ENCODE measurements at regions not wholly inside any gene's neighbourhood (a gene's known extent, or its start where the extent isn't known, plus 50 kb on each side); places are given as distances from the start of the nearest gene placed in this dataset.
"Not testable (repeated sequence)": the region's sequence is repeated elsewhere in the genome, so short reads cannot be mapped to it uniquely, and the experiment has no call there.

- Histone ChIP-seq H3K4me3 (ENCODE audit: low read depth in 1 of 2, low read length in 2 of 2) (no peak overlapping the region), H3K9me3 (ENCODE audit: control insufficient read depth in 2 of 2, insufficient read depth in 1 of 2, low read depth in 1 of 2, low read length in 1 of 2) (no peaks in the 10 kb centered on the region), H3K27ac (ENCODE audit: low read depth in 2 of 2, low read length in 1 of 2) (no peak overlapping the region), H3K4me1 (ENCODE audit: control insufficient read depth in 2 of 2, insufficient read depth in 2 of 2, low read length in 1 of 2) (no peaks in the 10 kb centered on the region), H3K36me3 (ENCODE audit: control insufficient read depth in 2 of 2, insufficient read depth in 2 of 2, low read length in 1 of 2) (peaks cover 0 to 2% of the 10 kb centered on the region in 2 donors), H3K27me3 (ENCODE audit: control insufficient read depth in 1 of 2, insufficient read depth in 2 of 2, low read length in 2 of 2) (no peaks in the 10 kb centered on the region)
Observed at GRCh38 chr3:106447723-106448301, 579.0 kb upstream of the CBLB start.

GRCh38 chr3:106448372-106448966 lies 579.7 kb upstream of the CBLB start:
- not testable (repeated sequence) for H3K4me3 ChIP-seq (ENCODE audit: low read depth in 1 of 2, low read length in 2 of 2); H3K36me3 ChIP-seq (ENCODE audit: control insufficient read depth in 2 of 2, insufficient read depth in 2 of 2, low read length in 1 of 2); H3K9me3 ChIP-seq (ENCODE audit: control insufficient read depth in 2 of 2, insufficient read depth in 1 of 2, low read depth in 1 of 2, low read length in 1 of 2); H3K4me1 ChIP-seq (ENCODE audit: control insufficient read depth in 2 of 2, insufficient read depth in 2 of 2, low read length in 1 of 2); H3K27ac ChIP-seq (ENCODE audit: low read depth in 2 of 2, low read length in 1 of 2); H3K27me3 ChIP-seq (ENCODE audit: control insufficient read depth in 1 of 2, insufficient read depth in 2 of 2, low read length in 2 of 2)
- WGBS, 2 donors: 87 to 94% methylated on average over 3 of the region's 3 CpGs

DNA sequence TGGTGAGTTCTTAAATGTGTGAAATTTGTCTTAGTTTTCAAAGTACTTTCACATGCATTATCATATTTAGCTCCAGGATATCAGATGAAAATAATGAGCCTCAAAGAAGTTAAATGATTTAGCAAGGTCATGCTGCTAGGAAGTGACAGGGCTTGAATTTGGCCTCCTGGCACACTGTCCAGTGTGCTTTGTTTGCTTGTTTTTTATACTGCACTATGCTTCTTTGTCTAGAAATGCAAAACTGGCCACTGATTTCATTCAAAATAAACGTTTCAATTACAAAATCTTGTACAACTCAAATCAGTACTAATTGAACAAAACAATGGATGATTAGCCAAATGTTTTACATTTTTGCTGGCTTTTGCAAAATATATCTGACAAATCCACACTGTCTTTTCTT lies 583.3 kb upstream of the CBLB start:
- no peaks in the 10 kb centered on the region for H3K27me3 ChIP-seq (ENCODE audit: control insufficient read depth in 1 of 2, insufficient read depth in 2 of 2, low read length in 2 of 2)
- no peaks in the 10 kb centered on the region for H3K4me1 ChIP-seq (ENCODE audit: control insufficient read depth in 2 of 2, insufficient read depth in 2 of 2, low read length in 1 of 2)
- no peak overlapping the region for H3K4me3 ChIP-seq (ENCODE audit: low read depth in 1 of 2, low read length in 2 of 2)
- WGBS, 2 donors: 23 to 26% methylated on average over 1 of the region's 1 CpG
- no peaks in the 10 kb centered on the region for H3K9me3 ChIP-seq (ENCODE audit: control insufficient read depth in 2 of 2, insufficient read depth in 1 of 2, low read depth in 1 of 2, low read length in 1 of 2)
- H3K27ac ChIP-seq (ENCODE audit: low read depth in 2 of 2, low read length in 1 of 2): no peak overlapping the region
- no peaks in the 10 kb centered on the region for H3K36me3 ChIP-seq (ENCODE audit: control insufficient read depth in 2 of 2, insufficient read depth in 2 of 2, low read length in 1 of 2)

- 94 to 95% methylated on average over 4 of the region's 4 CpGs for WGBS, 2 donors
- no peaks in the 10 kb centered on the region for H3K9me3 ChIP-seq (ENCODE audit: control insufficient read depth in 2 of 2, insufficient read depth in 1 of 2, low read depth in 1 of 2, low read length in 1 of 2)
- H3K27ac ChIP-seq (ENCODE audit: low read depth in 2 of 2, low read length in 1 of 2): no peak overlapping the region
- H3K27me3 ChIP-seq (ENCODE audit: control insufficient read depth in 1 of 2, insufficient read depth in 2 of 2, low read length in 2 of 2): no peaks in the 10 kb centered on the region
- H3K36me3 ChIP-seq (ENCODE audit: control insufficient read depth in 2 of 2, insufficient read depth in 2 of 2, low read length in 1 of 2): no peaks in the 10 kb centered on the region
- no peak overlapping the region for H3K4me3 ChIP-seq (ENCODE audit: low read depth in 1 of 2, low read length in 2 of 2)
- H3K4me1 ChIP-seq (ENCODE audit: control insufficient read depth in 2 of 2, insufficient read depth in 2 of 2, low read length in 1 of 2): no peaks in the 10 kb centered on the region
Observed at GRCh38 chr3:106454497-106454896, 585.7 kb upstream of the CBLB start.

DNA sequence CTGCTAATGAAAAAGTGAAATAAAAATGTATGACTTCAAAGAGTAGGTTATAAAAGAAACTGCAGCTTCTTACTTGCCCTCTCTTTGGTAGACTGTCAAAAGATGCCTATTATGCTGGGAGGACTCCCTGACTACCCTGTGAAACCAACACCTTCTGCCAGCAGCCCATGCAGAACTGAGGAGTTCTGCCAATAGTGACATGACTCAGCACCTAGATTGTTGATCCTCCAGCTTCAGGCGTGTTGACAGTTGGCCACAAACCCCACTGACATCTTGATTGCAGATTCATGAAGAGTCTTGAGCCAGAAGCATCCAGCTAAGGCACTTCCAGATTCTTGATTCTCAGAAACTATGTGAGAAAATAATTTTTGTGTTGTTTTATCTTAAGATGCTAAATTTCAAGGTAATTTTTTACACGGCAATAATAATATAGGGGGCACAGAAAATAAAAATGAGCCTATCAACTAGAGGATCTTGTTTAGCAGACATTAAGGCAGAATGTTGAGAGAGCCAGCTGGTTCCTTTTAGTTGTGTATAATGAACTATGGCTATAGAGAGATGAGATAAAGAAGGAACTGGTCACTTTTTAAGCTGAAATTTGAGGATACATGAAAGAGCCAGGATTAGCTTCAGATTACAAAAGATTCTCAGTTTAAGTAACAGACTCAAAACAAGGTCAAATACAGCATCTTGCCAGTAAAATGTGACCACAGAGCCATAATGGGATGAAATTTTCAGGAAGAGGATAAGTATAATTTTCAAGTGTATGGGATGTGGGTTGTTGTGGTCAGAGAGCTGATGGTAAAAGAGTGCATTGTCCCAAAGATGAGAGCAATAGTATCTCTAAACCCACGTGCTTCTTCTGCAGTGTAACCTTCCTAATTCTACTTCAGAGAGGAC lies 588.7 kb upstream of the CBLB start:
- 42 to 52% methylated on average over 3 of the region's 3 CpGs for WGBS, 2 donors
- no peak overlapping the region for H3K4me3 ChIP-seq (ENCODE audit: low read depth in 1 of 2, low read length in 2 of 2)

DNA sequence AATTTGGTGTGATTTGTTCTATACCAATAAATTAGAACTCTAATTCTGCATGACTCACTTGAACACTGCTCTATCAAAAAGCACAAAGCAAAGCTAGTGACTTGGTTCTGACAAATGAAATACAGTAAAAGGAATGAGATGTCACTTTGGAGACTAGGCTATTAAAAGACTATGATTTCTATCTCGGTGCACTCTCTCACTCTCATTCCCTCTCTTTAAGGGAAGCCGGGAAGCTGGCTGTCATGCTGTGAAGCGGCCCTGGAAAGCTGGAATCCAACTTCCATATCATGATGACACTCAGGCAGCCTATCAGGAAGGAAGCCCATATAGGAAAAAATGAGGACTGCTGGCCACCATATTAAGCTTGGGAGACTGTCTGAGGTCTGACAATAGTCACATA lies 590.1 kb upstream of the CBLB start:
- no peak overlapping the region for H3K27ac ChIP-seq (ENCODE audit: low read depth in 2 of 2, low read length in 1 of 2)
- 86 to 91% methylated on average over 3 of the region's 3 CpGs for WGBS, 2 donors
- H3K9me3 ChIP-seq (ENCODE audit: control insufficient read depth in 2 of 2, insufficient read depth in 1 of 2, low read depth in 1 of 2, low read length in 1 of 2): no peaks in the 10 kb centered on the region
- no peaks in the 10 kb centered on the region for H3K27me3 ChIP-seq (ENCODE audit: control insufficient read depth in 1 of 2, insufficient read depth in 2 of 2, low read length in 2 of 2)
- H3K4me1 ChIP-seq (ENCODE audit: control insufficient read depth in 2 of 2, insufficient read depth in 2 of 2, low read length in 1 of 2): no peaks in the 10 kb centered on the region
- no peak overlapping the region for H3K4me3 ChIP-seq (ENCODE audit: low read depth in 1 of 2, low read length in 2 of 2)
- H3K36me3 ChIP-seq (ENCODE audit: control insufficient read depth in 2 of 2, insufficient read depth in 2 of 2, low read length in 1 of 2): no peaks in the 10 kb centered on the region

More for the DNA sequence above, 588.7 kb upstream of the CBLB start:
- no peak overlapping the region for H3K27ac ChIP-seq (ENCODE audit: low read depth in 2 of 2, low read length in 1 of 2)
- H3K9me3 ChIP-seq (ENCODE audit: control insufficient read depth in 2 of 2, insufficient read depth in 1 of 2, low read depth in 1 of 2, low read length in 1 of 2): no peaks in the 10 kb centered on the region
- H3K27me3 ChIP-seq (ENCODE audit: control insufficient read depth in 1 of 2, insufficient read depth in 2 of 2, low read length in 2 of 2): no peaks in the 10 kb centered on the region
- H3K36me3 ChIP-seq (ENCODE audit: control insufficient read depth in 2 of 2, insufficient read depth in 2 of 2, low read length in 1 of 2): no peaks in the 10 kb centered on the region
- no peaks in the 10 kb centered on the region for H3K4me1 ChIP-seq (ENCODE audit: control insufficient read depth in 2 of 2, insufficient read depth in 2 of 2, low read length in 1 of 2)

DNA sequence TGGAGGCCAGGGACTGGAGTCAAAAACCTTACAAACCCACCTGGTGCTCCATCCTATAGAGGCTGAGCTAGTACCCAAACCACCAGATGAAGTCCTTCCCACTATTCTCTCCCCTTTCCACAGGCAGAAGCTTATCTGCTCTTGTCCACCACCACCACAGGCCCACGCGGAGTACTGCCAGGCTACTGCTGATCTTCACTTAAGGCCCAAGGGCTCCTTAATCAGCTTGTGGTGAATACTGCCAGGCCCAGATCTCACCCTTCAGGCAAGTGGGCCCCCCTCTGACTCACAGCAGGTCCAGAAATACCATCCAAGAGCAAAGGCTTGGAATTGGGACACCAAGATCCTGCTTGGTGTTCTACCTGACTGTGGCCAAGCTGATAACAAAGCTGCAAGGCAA lies 598.1 kb upstream of the CBLB start:
- no peaks in the 10 kb centered on the region for H3K4me1 ChIP-seq (ENCODE audit: control insufficient read depth in 2 of 2, insufficient read depth in 2 of 2, low read length in 1 of 2)
- H3K27me3 ChIP-seq (ENCODE audit: control insufficient read depth in 1 of 2, insufficient read depth in 2 of 2, low read length in 2 of 2): no peaks in the 10 kb centered on the region
- no peaks in the 10 kb centered on the region for H3K36me3 ChIP-seq (ENCODE audit: control insufficient read depth in 2 of 2, insufficient read depth in 2 of 2, low read length in 1 of 2)
- H3K4me3 ChIP-seq (ENCODE audit: low read depth in 1 of 2, low read length in 2 of 2): no peak overlapping the region
- H3K27ac ChIP-seq (ENCODE audit: low read depth in 2 of 2, low read length in 1 of 2): no peak overlapping the region
- 97% methylated on average over 2 of the region's 2 CpGs for WGBS, 2 donors
- no peaks in the 10 kb centered on the region for H3K9me3 ChIP-seq (ENCODE audit: control insufficient read depth in 2 of 2, insufficient read depth in 1 of 2, low read depth in 1 of 2, low read length in 1 of 2)

DNA sequence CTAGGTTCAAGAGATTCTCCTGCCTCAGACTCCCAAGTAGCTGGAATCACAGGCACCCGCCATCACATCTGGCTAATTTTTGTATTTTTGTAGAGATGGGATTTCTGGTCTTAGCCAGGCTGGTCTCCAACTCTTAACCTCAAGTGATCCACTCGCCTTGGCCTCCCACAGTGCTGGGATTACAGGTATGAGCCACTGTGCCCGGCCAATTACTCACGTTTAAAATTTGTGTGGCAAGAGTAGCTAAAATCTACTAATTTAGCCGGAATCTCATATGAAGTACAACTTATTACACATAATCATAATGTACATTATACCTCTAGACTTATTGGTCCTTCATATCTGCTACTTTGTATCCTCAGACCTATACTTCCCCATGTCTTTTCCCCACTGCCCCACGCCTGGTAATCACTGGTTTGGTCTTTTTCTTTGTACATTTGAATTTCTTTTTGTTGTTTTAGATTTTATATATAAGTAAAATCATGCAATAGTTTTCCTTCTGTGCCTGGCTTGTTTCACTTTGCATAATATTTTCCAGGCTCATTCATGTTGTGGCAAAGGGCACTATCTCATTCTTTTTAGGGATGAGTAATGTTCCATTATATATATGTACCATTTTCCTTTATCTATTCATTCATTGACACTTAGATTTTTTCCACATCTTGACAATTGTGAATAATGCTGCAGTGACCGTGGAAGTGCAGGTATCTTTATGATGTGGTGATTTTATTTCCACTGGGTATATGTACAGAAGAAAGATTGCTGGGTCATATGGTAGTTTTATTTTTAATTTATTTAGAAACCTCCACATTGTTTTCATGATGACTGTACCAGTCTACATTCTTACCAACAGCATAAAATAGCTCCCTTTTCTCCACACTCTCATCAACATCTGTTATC lies 605.0 kb upstream of the CBLB start:
- Histone ChIP-seq H3K27me3 (ENCODE audit: control insufficient read depth in 1 of 2, insufficient read depth in 2 of 2, low read length in 2 of 2) (no peaks in the 10 kb centered on the region), H3K9me3 (ENCODE audit: control insufficient read depth in 2 of 2, insufficient read depth in 1 of 2, low read depth in 1 of 2, low read length in 1 of 2) (no peaks in the 10 kb centered on the region), H3K4me1 (ENCODE audit: control insufficient read depth in 2 of 2, insufficient read depth in 2 of 2, low read length in 1 of 2) (no peaks in the 10 kb centered on the region), H3K27ac (ENCODE audit: low read depth in 2 of 2, low read length in 1 of 2) (no peak overlapping the region), H3K4me3 (ENCODE audit: low read depth in 1 of 2, low read length in 2 of 2) (no peak overlapping the region), H3K36me3 (ENCODE audit: control insufficient read depth in 2 of 2, insufficient read depth in 2 of 2, low read length in 1 of 2) (no peaks in the 10 kb centered on the region)
- WGBS, 2 donors: 87 to 91% methylated on average over 7 of the region's 7 CpGs

- H3K27ac ChIP-seq (ENCODE audit: low read depth in 2 of 2, low read length in 1 of 2): no peak overlapping the region
- H3K27me3 ChIP-seq (ENCODE audit: control insufficient read depth in 1 of 2, insufficient read depth in 2 of 2, low read length in 2 of 2): no peaks in the 10 kb centered on the region
- no peak overlapping the region for H3K4me3 ChIP-seq (ENCODE audit: low read depth in 1 of 2, low read length in 2 of 2)
- WGBS, 2 donors: 79 to 85% methylated on average over 5 of the region's 5 CpGs
- H3K9me3 ChIP-seq (ENCODE audit: control insufficient read depth in 2 of 2, insufficient read depth in 1 of 2, low read depth in 1 of 2, low read length in 1 of 2): peaks cover 0 to 3% of the 10 kb centered on the region in 2 donors
- no peaks in the 10 kb centered on the region for H3K36me3 ChIP-seq (ENCODE audit: control insufficient read depth in 2 of 2, insufficient read depth in 2 of 2, low read length in 1 of 2)
- no peaks in the 10 kb centered on the region for H3K4me1 ChIP-seq (ENCODE audit: control insufficient read depth in 2 of 2, insufficient read depth in 2 of 2, low read length in 1 of 2)
Observed at GRCh38 chr3:106482451-106482850, 613.6 kb upstream of the CBLB start.
